Jurkat, Clone E6-1 (cell line): ENCODE measurements at regions not wholly inside any gene's neighbourhood (a gene's known extent, or its start where the extent isn't known, plus 50 kb on each side); places are given as distances from the start of the nearest gene placed in this dataset.

Experiments
- DNase-seq: peaks from one replicate; pipeline ENCODE4 v3.0.0-alpha.2; 2011; ENCODE audit warnings: low read depth, low spot score
- H3K4me3 ChIP-seq: 2 replicates; pipeline ENCODE4 v1.5.1; 2011; ENCODE audit warnings: mild to moderate bottlenecking, low read length, control low read depth, moderate library complexity

GRCh38 chr9:87213948-87214347 is 266.6 kb upstream of the GAS1 start:
- no peak overlapping the region for H3K4me3 ChIP-seq
- DNase-seq = no peak

GRCh38 chr9:87214991-87215390 is 267.7 kb upstream of the GAS1 start:
- no peak overlapping the region for H3K4me3 ChIP-seq
- DNase-seq = no peak

GRCh38 chr9:87216036-87216435 is 268.7 kb upstream of the GAS1 start:
- H3K4me3 ChIP-seq = no peak overlapping the region
- no peak for DNase-seq

- H3K4me3 ChIP-seq = no peak overlapping the region
- no peak for DNase-seq
Observed at GRCh38 chr9:87216897-87217455, 269.7 kb upstream of the GAS1 start.

- no peak overlapping the region for H3K4me3 ChIP-seq
- no peak for DNase-seq
Observed at GRCh38 chr9:87223392-87224246, 274.0 kb upstream of the DAPK1 start.

GRCh38 chr9:87226896-87227295 is 270.8 kb upstream of the DAPK1 start:
- DNase-seq = no peak
- H3K4me3 ChIP-seq = no peak overlapping the region

- no peak overlapping the region for H3K4me3 ChIP-seq
- DNase-seq = no peak
Observed at GRCh38 chr9:87227456-87227855, 270.2 kb upstream of the DAPK1 start.

- H3K4me3 ChIP-seq = no peak overlapping the region
- DNase-seq = no peak
Observed at GRCh38 chr9:87229108-87229507, 268.6 kb upstream of the DAPK1 start.

GRCh38 chr9:87233431-87233830 is 264.2 kb upstream of the DAPK1 start:
- H3K4me3 ChIP-seq = no peak overlapping the region
- no peak for DNase-seq

GRCh38 chr9:87233899-87234455 is 263.7 kb upstream of the DAPK1 start:
- no peak overlapping the region for H3K4me3 ChIP-seq
- no peak for DNase-seq

GRCh38 chr9:87234854-87235253 is 262.8 kb upstream of the DAPK1 start:
- H3K4me3 ChIP-seq = no peak overlapping the region
- DNase-seq = no peak

GRCh38 chr9:87236546-87236945 is 261.1 kb upstream of the DAPK1 start:
- H3K4me3 ChIP-seq = no peak overlapping the region
- DNase-seq = no peak

- no peak for DNase-seq
- no peak overlapping the region for H3K4me3 ChIP-seq
Observed at GRCh38 chr9:87237336-87237735, 260.3 kb upstream of the DAPK1 start.

GRCh38 chr9:87238545-87238944 is 259.1 kb upstream of the DAPK1 start:
- no peak for DNase-seq
- no peak overlapping the region for H3K4me3 ChIP-seq

- H3K4me3 ChIP-seq = no peak overlapping the region
- DNase-seq = no peak
Observed at GRCh38 chr9:87239312-87239711, 258.4 kb upstream of the DAPK1 start.

GRCh38 chr9:87243602-87244001 is 254.1 kb upstream of the DAPK1 start:
- DNase-seq = no peak

GRCh38 chr9:87245271-87245670 is 252.4 kb upstream of the DAPK1 start:
- no peak for DNase-seq

More at GRCh38 chr9:87243602-87244001, 254.1 kb upstream of the DAPK1 start:
- no peak overlapping the region for H3K4me3 ChIP-seq

GRCh38 chr9:87247097-87247496 is 250.6 kb upstream of the DAPK1 start:
- DNase-seq = no peak
- no peak overlapping the region for H3K4me3 ChIP-seq

More at GRCh38 chr9:87245271-87245670, 252.4 kb upstream of the DAPK1 start:
- no peak overlapping the region for H3K4me3 ChIP-seq

- H3K4me3 ChIP-seq = no peak overlapping the region
- no peak for DNase-seq
Observed at GRCh38 chr9:87249029-87249428, 248.6 kb upstream of the DAPK1 start.

GRCh38 chr9:87250205-87250604 is 247.5 kb upstream of the DAPK1 start:
- no peak overlapping the region for H3K4me3 ChIP-seq
- DNase-seq = no peak
